DOHH2 (cell line): ENCODE measurements at regions not wholly inside any gene's neighbourhood (a gene's known extent, or its start where the extent isn't known, plus 50 kb on each side); places are given as distances from the start of the nearest gene placed in this dataset.

Source experiments
- H3F3A ChIP-seq: fragments of 200-600 bp; sonication (generic), shearing (Covaris generic); 2 replicates; pipeline ENCODE4 v1.6.0; 2016; ENCODE audit warnings: antibody characterized with exemption, mild to moderate bottlenecking; ENCODE audit not compliant: control insufficient read depth, insufficient read depth
- H3K27ac ChIP-seq: fragments of 200-600 bp; sonication (generic); 2 replicates; pipeline ENCODE4 v1.5.1; 2014; ENCODE audit warnings: low read depth, mild to moderate bottlenecking, low read length, moderate library complexity
- H3K27me3 ChIP-seq: fragments of 200-600 bp; sonication (generic); 2 replicates; pipeline ENCODE4 v1.6.1; 2014; ENCODE audit warnings: mild to moderate bottlenecking, low read length, mixed read lengths; ENCODE audit not compliant: control insufficient read depth
- H3K36me3 ChIP-seq: fragments of 200-600 bp; sonication (generic); 2 replicates; pipeline ENCODE4 v1.6.1; 2014; ENCODE audit warnings: mild to moderate bottlenecking, low read length, moderate library complexity, mixed read lengths; ENCODE audit not compliant: control insufficient read depth
- H3K4me1 ChIP-seq: fragments of 200-600 bp; sonication (generic); 2 replicates; pipeline ENCODE4 v1.6.1; 2014; ENCODE audit warnings: mild to moderate bottlenecking, low read length, mixed read lengths; ENCODE audit not compliant: control insufficient read depth
- H3K4me2 ChIP-seq: fragments of 200-600 bp; sonication (generic); 2 replicates; pipeline ENCODE4 v1.6.0; 2014; ENCODE audit warnings: mild to moderate bottlenecking, low read length, moderate library complexity
- H3K4me3 ChIP-seq: fragments of 200-600 bp; sonication (generic); 2 replicates; pipeline ENCODE4 v1.5.1; 2014; ENCODE audit warnings: mild to moderate bottlenecking, low read length, mixed read lengths
- H3K79me2 ChIP-seq: fragments of 200-600 bp; sonication (generic); 2 replicates; pipeline ENCODE4 v1.6.1; 2014; ENCODE audit warnings: mild to moderate bottlenecking, low read length, mixed read lengths; ENCODE audit not compliant: control insufficient read depth
- H3K9me2 ChIP-seq: fragments of 200-600 bp; sonication (generic); replicated peaks from 2 replicates; pipeline ENCODE4 v1.6.1; 2014; ENCODE audit warnings: mild to moderate bottlenecking, low read length, mixed read lengths; ENCODE audit not compliant: control insufficient read depth
- H3K9me3 ChIP-seq: fragments of 200-600 bp; sonication (generic); 2 replicates; pipeline ENCODE4 v1.6.1; 2014; ENCODE audit warnings: antibody characterized with exemption, low read length, mixed read lengths; ENCODE audit not compliant: control insufficient read depth, insufficient read depth
- H4K20me1 ChIP-seq: fragments of 200-600 bp; sonication (generic); 2 replicates; pipeline ENCODE4 v1.6.0; 2014; ENCODE audit warnings: low read depth, mild to moderate bottlenecking, antibody characterized with exemption, low read length, moderate library complexity; ENCODE audit not compliant: control insufficient read depth, insufficient read depth
- EZH2phosphoT487 ChIP-seq: fragments of 200-600 bp; sonication (generic); IDR thresholded peaks from 2 replicates; pipeline ENCODE4 v1.6.1; 2017; ENCODE audit warnings: borderline replicate concordance, mild to moderate bottlenecking, antibody characterized with exemption, low read length, moderate library complexity, mixed read lengths
- TF ChIP-seq, protein P1 (sequence below): fragments of 200-600 bp; sonication (generic); IDR thresholded peaks from one replicate; pipeline ENCODE4 v1.5.1; 2014; ENCODE audit warnings: antibody characterized with exemption, mild to moderate bottlenecking, low read depth, low read length; ENCODE audit not compliant: poor library complexity, severe bottlenecking

DNA sequence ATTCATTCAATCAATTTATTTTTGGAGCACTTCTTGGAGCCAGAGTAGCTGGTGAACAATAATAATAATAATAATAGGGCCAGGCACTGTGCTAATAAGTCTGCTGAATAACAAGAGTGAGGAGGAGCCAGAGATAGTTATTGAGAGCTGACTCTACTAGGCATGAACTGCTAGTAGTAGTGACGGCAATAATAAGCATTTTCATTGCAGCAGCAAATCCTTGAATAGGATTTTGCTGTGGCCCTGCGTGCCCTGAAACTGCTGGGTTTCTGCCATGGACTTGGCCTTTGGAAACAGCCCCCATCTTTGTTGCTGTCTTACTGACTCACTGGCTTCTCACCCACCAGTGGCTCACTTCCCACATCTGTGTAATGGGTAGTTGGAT is 545.9 kb downstream of the MIAT start:
- Histone ChIP-seq H3K9me3 (no peaks in the 10 kb centered on the region), H3K4me1 (no peaks in the 10 kb centered on the region), H3K27ac (no peak overlapping the region), H3K79me2 (no peaks in the 10 kb centered on the region), H3K36me3 (no peaks in the 10 kb centered on the region), H4K20me1 (no peaks in the 10 kb centered on the region), H3K9me2 (no peaks in the 10 kb centered on the region), H3K4me3 (no peak overlapping the region), H3K4me2 (no peak overlapping the region), H3K27me3 (no peaks in the 10 kb centered on the region), H3F3A (no peaks in the 10 kb centered on the region)
- TF ChIP-seq, protein P1, sequence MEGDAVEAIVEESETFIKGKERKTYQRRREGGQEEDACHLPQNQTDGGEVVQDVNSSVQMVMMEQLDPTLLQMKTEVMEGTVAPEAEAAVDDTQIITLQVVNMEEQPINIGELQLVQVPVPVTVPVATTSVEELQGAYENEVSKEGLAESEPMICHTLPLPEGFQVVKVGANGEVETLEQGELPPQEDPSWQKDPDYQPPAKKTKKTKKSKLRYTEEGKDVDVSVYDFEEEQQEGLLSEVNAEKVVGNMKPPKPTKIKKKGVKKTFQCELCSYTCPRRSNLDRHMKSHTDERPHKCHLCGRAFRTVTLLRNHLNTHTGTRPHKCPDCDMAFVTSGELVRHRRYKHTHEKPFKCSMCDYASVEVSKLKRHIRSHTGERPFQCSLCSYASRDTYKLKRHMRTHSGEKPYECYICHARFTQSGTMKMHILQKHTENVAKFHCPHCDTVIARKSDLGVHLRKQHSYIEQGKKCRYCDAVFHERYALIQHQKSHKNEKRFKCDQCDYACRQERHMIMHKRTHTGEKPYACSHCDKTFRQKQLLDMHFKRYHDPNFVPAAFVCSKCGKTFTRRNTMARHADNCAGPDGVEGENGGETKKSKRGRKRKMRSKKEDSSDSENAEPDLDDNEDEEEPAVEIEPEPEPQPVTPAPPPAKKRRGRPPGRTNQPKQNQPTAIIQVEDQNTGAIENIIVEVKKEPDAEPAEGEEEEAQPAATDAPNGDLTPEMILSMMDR, result no peak
- TF ChIP-seq EZH2phosphoT487, result no peak

DNA sequence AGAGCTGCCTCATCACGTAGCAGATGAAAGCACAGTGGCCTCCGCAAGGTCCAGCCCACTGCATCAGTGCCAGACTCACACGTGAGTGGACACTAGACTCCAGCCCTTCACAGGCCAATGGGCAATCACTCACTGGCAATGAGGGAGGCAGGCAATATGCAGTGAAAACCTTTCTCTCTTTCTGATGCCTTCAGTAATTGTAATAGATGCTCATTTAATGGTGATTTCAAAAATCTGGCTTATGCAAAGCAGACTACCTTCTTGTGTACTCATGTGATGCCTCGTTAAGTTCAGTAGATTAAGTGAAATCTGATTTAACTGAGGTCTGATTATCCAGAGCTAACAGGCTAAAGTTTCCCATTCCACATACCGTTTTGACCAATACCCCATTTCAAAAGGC is 546.9 kb downstream of the MIAT start:
- H3K9me2 ChIP-seq, result no peaks in the 10 kb centered on the region
- no peaks in the 10 kb centered on the region for H3K36me3 ChIP-seq
- H3K27me3 ChIP-seq, result no peaks in the 10 kb centered on the region
- TF ChIP-seq, protein P1, result no peak
- no peak for TF ChIP-seq EZH2phosphoT487
- H3K79me2 ChIP-seq, result no peaks in the 10 kb centered on the region
- no peaks in the 10 kb centered on the region for H3K4me1 ChIP-seq
- H3K4me3 ChIP-seq, result no peak overlapping the region
- no peaks in the 10 kb centered on the region for H3F3A ChIP-seq
- no peak overlapping the region for H3K27ac ChIP-seq
- H4K20me1 ChIP-seq, result no peaks in the 10 kb centered on the region
- H3K4me2 ChIP-seq, result no peak overlapping the region
- no peaks in the 10 kb centered on the region for H3K9me3 ChIP-seq

DNA sequence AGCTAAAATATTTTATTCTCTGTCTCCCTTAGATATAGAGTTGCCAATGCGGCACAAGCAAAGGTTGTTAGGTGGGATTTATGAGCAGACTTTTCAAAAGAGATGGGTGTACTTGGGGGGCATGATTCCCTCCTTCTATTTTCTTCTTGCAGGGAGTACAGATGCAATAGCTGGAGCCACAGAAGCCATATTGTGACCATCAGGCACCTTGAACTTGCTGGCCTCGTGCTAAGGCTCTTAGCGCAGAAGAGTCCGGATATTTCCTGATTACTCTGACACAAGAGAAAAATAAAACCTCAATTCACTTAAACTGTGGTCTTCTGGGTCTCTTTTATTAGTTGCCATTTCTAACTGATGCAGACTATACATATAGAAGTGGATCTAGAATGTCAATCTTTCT is 547.4 kb downstream of the MIAT start:
- TF ChIP-seq EZH2phosphoT487, result no peak
- TF ChIP-seq, protein P1, result no peak
- no peaks in the 10 kb centered on the region for H3K27me3 ChIP-seq

More for the DNA sequence above, 547.4 kb downstream of the MIAT start:
- Histone ChIP-seq H3F3A (no peaks in the 10 kb centered on the region), H3K9me2 (no peaks in the 10 kb centered on the region), H3K4me3 (no peak overlapping the region), H3K4me1 (no peaks in the 10 kb centered on the region), H3K9me3 (no peaks in the 10 kb centered on the region), H3K27ac (no peak overlapping the region), H3K4me2 (no peak overlapping the region), H3K36me3 (no peaks in the 10 kb centered on the region), H3K79me2 (no peaks in the 10 kb centered on the region), H4K20me1 (no peaks in the 10 kb centered on the region)
